Tibial artery (tissue), 4 donors: ENCODE measurements at regions not wholly inside any gene's neighbourhood (a gene's known extent, or its start where the extent isn't known, plus 50 kb on each side); places are given as distances from the start of the nearest gene placed in this dataset.

Experiments used
- DNase-seq, 2 donors: peaks; one replicate each; pipeline ENCODE4 v3.0.0-alpha.2; 2019
- H3K27ac ChIP-seq, 2 donors: fragments of 200-600 bp; sonication (generic) in 1 of 2; 1 replicate in 1 of 2; 2 replicates in 1 of 2; pipeline ENCODE4 v1.5.1; 2018 to 2019; ENCODE audit warnings: mild to moderate bottlenecking in 1 of 2
- H3K27me3 ChIP-seq, 2 donors: fragments of 200-600 bp; sonication (generic) in 1 of 2; one replicate each; pipeline versions ENCODE4 v1.5.1 to v1.6.0; 2016 to 2019
- H3K36me3 ChIP-seq, 3 donors: fragments of 200-600 bp; sonication (generic) in 2 of 3; one replicate each; pipeline ENCODE4 v1.5.1; 2016 to 2019; ENCODE audit warnings: mild to moderate bottlenecking in 2 of 3
- H3K4me1 ChIP-seq, 4 donors: fragments of 200-600 bp; sonication (generic) in 2 of 4; 1 replicate in 3 of 4; 2 replicates in 1 of 4; pipeline ENCODE4 v1.5.1; 2016 to 2019
- H3K4me3 ChIP-seq, 2 donors: fragments of 200-600 bp; sonication (generic) in 1 of 2; 1 replicate in 1 of 2; 2 replicates in 1 of 2; pipeline ENCODE4 v1.5.1; 2018 to 2019; ENCODE audit warnings: mild to moderate bottlenecking in 2 of 2
- H3K9me3 ChIP-seq, 3 donors: fragments of 200-600 bp; sonication (generic) in 1 of 3; one replicate each; pipeline ENCODE4 v1.5.1; 2016 to 2019
- intact Hi-C: fragments of 100-400 bp; cut with DNase I; formaldehyde crosslinking; loops from one replicate; pipeline ENCODE4 v1.15.0; 2023; ENCODE audit warnings: low total_unique reads
- TF ChIP-seq, protein P1 (sequence below), 2 experiments: fragments of 200-600 bp in 1 of 2; fragments of 450-650 bp in 1 of 2; IDR thresholded peaks; one replicate each; pipeline ENCODE4 v1.5.1; 2017 to 2019; ENCODE audit warnings: antibody characterized with exemption in 2 of 2, mild to moderate bottlenecking in 1 of 2, moderate library complexity in 1 of 2

DNA sequence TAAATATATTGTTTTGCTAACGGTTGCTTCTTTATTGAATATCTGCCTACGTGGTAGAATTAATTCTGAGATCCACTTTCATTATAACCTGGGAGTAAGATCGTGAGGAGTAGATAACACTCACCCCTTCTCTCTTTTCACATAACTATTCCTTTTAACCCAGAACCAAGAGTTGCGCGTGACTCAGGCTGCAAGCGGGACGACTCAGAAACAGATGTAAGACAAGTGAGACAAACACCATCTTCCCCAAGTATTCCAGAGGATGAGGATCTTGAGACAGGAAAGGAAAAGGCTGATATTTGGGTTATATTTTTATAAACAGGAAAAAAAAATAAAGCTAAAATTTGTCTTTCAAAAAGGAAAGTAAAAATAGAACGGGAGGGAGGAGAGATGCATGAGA is 318.8 kb upstream of the NOCT start:
- H3K9me3 ChIP-seq = no peaks in the 10 kb centered on the region
- H3K36me3 ChIP-seq = no peaks in the 10 kb centered on the region
- no peaks in the 10 kb centered on the region for H3K27me3 ChIP-seq
- peak overlapping the region in 1 of 2 donors; percentile 20 for H3K4me3 ChIP-seq
- intact Hi-C loops = no loop called here
- DNase-seq = no peak
- peaks cover 0 to 18% (median 0%) of the 10 kb centered on the region in 4 donors for H3K4me1 ChIP-seq
- TF ChIP-seq, protein P1, sequence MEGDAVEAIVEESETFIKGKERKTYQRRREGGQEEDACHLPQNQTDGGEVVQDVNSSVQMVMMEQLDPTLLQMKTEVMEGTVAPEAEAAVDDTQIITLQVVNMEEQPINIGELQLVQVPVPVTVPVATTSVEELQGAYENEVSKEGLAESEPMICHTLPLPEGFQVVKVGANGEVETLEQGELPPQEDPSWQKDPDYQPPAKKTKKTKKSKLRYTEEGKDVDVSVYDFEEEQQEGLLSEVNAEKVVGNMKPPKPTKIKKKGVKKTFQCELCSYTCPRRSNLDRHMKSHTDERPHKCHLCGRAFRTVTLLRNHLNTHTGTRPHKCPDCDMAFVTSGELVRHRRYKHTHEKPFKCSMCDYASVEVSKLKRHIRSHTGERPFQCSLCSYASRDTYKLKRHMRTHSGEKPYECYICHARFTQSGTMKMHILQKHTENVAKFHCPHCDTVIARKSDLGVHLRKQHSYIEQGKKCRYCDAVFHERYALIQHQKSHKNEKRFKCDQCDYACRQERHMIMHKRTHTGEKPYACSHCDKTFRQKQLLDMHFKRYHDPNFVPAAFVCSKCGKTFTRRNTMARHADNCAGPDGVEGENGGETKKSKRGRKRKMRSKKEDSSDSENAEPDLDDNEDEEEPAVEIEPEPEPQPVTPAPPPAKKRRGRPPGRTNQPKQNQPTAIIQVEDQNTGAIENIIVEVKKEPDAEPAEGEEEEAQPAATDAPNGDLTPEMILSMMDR (IDR thresholded peaks at IDR 0.05) = no peak
- H3K27ac ChIP-seq = no peak overlapping the region

DNA sequence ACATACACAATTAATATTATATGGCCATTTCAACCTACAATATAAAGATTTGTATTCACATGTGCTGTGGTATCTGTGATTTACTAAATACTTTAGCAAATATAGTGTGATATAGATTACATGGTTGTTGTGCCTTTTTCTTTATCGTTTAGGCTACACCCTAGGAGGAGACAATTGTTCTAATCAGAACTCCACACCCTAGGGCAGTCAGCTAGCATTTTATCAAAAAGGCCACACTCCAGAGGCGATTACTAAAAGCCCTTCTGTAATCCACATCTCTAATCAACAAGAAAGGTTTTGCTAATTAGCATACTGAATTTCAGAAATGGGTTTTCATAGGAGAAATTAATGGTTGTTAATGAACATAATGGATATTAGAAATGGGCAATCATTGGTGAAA is 319.5 kb upstream of the NOCT start:
- no peaks in the 10 kb centered on the region for H3K27me3 ChIP-seq
- H3K4me3 ChIP-seq = no peak overlapping the region
- intact Hi-C loops = no loop called here
- no peaks in the 10 kb centered on the region for H3K36me3 ChIP-seq
- H3K27ac ChIP-seq = no peak overlapping the region
- H3K4me1 ChIP-seq = peaks cover 0 to 18% (median 0%) of the 10 kb centered on the region in 4 donors
- no peaks in the 10 kb centered on the region for H3K9me3 ChIP-seq
- TF ChIP-seq, protein P1 (IDR thresholded peaks at IDR 0.05) = no peak
- no peak for DNase-seq

DNA sequence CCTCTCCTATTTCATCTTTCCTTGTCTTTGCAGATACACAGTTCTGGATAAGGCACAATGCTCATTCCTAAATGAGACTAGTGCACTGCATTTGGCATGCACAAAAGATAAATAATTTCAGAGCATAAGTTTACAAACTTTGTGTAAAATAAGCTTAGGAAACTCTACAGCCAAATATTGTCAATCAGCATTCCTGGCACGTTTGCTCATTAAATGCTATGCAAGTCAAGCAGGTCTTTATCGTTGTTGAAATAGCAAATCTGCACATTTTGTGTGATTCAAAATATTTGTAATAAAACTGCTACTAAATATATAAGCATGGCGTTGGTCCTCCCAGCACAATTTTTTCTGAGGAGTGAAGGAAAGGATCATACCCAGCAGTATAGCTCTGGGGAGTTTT is 322.1 kb upstream of the NOCT start:
- TF ChIP-seq, protein P1 (IDR thresholded peaks at IDR 0.05) = no peak
- H3K27ac ChIP-seq = no peak overlapping the region
- intact Hi-C loops = no loop called here
- peaks cover 0 to 18% (median 0%) of the 10 kb centered on the region in 4 donors for H3K4me1 ChIP-seq
- no peaks in the 10 kb centered on the region for H3K9me3 ChIP-seq
- no peak for DNase-seq
- H3K36me3 ChIP-seq = no peaks in the 10 kb centered on the region
- H3K4me3 ChIP-seq = no peak overlapping the region
- no peaks in the 10 kb centered on the region for H3K27me3 ChIP-seq

DNA sequence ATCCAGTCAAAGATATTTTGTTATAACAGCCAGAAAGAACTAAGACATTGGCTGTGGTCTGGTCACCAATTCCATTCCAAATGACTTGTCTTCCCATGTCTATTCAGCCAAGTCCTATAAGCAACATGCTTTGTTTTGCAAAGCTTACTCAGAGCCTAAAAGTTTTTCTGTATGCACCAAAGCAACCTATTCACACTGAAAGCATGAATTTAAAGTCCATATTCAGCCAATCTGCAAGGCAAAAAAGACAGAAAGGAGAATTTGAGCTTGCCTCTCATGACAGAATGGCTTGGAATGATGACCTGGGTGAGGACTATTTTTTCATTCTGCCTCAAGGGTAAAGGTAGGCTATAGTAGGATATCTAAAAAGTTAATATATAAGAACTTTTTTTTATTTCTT is 323.2 kb upstream of the NOCT start:
- peaks cover 0 to 11% (median 0%) of the 10 kb centered on the region in 4 donors for H3K4me1 ChIP-seq
- H3K9me3 ChIP-seq = no peaks in the 10 kb centered on the region
- intact Hi-C loops = no loop called here
- no peaks in the 10 kb centered on the region for H3K27me3 ChIP-seq
- H3K27ac ChIP-seq = no peak overlapping the region
- H3K36me3 ChIP-seq = no peaks in the 10 kb centered on the region
- DNase-seq = no peak
- H3K4me3 ChIP-seq = no peak overlapping the region
- TF ChIP-seq, protein P1 (IDR thresholded peaks at IDR 0.05) = no peak

DNA sequence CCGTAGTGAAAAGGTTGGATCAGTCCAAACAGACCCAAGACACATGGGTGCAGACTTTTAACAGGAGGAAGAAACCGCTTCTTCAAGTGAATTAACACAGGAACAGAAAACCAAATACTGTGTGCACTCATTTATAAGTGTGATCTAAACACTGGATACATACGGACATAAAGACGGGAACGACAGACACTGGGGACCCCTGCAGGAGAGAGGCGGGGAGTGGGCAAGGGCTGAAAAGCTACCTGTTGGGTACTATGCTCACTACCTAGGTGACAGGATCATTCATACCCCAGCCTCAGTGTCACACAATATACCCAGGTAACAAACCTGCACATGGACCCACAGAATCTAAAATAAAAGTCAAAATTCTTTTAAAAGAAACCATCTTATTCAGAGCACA is 326.0 kb upstream of the NOCT start:
- H3K27me3 ChIP-seq = no peaks in the 10 kb centered on the region
- no peaks in the 10 kb centered on the region for H3K36me3 ChIP-seq
- H3K9me3 ChIP-seq = no peaks in the 10 kb centered on the region
- H3K4me1 ChIP-seq = peaks cover 0 to 12% (median 2%) of the 10 kb centered on the region in 4 donors
- no peak for DNase-seq
- H3K27ac ChIP-seq = no peak overlapping the region
- intact Hi-C loops = no loop called here
- TF ChIP-seq, protein P1 (IDR thresholded peaks at IDR 0.05) = no peak
- H3K4me3 ChIP-seq = no peak overlapping the region

DNA sequence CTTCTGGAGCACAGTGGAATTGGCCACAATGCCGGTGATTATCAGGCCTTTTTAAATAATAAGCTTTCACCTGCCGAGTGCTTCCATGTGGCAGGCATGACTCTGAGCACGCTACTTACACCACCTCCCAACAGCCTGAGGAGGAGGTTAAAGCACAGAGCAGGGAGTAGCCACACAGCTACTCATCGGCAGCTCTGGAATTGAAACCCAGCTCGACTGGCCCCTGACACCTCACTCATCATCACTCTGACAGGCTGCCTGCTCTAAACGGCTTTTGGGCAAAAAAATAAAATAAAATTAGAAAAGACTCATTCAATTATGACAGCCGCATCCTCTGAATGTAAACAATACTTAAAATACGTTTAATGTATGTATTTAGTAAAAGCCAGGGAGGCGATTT is 326.4 kb upstream of the NOCT start:
- Histone ChIP-seq H3K27me3 (no peaks in the 10 kb centered on the region), H3K4me1 (peaks cover 0 to 12% (median 2%) of the 10 kb centered on the region in 4 donors), H3K36me3 (no peaks in the 10 kb centered on the region), H3K9me3 (no peaks in the 10 kb centered on the region), H3K27ac (no peak overlapping the region), H3K4me3 (no peak overlapping the region)
- TF ChIP-seq, protein P1 (IDR thresholded peaks at IDR 0.05) = no peak
- intact Hi-C loops = no loop called here
- DNase-seq = no peak
